Testis (tissue), 2 donors: ENCODE measurements at regions not wholly inside any gene's neighbourhood (a gene's known extent, or its start where the extent isn't known, plus 50 kb on each side); places are given as distances from the start of the nearest gene placed in this dataset.

Experiments used
- POLR2A ChIP-seq: fragments of 450-650 bp; IDR thresholded peaks from one replicate; pipeline ENCODE4 v1.6.1; 2017; ENCODE audit warnings: antibody characterized with exemption, mild to moderate bottlenecking, moderate library complexity
- TF ChIP-seq, protein P1 (sequence below), 3 experiments: fragments of 450-650 bp in 2 of 3; fragments of 200-600 bp in 1 of 3; sonication (generic) in 1 of 3; IDR thresholded peaks; one replicate each; pipeline ENCODE4 v1.5.1; 2016 to 2019; ENCODE audit warnings: antibody characterized with exemption in 3 of 3, mild to moderate bottlenecking in 2 of 3, moderate library complexity in 1 of 3

GRCh38 chr20:22915512-22915911, 119.6 kb upstream of the SSTR4 start:
- TF ChIP-seq, protein P1, sequence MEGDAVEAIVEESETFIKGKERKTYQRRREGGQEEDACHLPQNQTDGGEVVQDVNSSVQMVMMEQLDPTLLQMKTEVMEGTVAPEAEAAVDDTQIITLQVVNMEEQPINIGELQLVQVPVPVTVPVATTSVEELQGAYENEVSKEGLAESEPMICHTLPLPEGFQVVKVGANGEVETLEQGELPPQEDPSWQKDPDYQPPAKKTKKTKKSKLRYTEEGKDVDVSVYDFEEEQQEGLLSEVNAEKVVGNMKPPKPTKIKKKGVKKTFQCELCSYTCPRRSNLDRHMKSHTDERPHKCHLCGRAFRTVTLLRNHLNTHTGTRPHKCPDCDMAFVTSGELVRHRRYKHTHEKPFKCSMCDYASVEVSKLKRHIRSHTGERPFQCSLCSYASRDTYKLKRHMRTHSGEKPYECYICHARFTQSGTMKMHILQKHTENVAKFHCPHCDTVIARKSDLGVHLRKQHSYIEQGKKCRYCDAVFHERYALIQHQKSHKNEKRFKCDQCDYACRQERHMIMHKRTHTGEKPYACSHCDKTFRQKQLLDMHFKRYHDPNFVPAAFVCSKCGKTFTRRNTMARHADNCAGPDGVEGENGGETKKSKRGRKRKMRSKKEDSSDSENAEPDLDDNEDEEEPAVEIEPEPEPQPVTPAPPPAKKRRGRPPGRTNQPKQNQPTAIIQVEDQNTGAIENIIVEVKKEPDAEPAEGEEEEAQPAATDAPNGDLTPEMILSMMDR (IDR thresholded peaks at IDR 0.05): no peak
- no peak for TF ChIP-seq POLR2A
